ENCODE measurements at regions not wholly inside any gene's neighbourhood (a gene's known extent, or its start where the extent isn't known, plus 50 kb on each side); places are given as distances from the start of the nearest gene placed in this dataset.
A peak's percentile ranks its signal among the peaks of the same experiment; 100 is the strongest.

GRCh38 chr7:31284106-31284505 lies 56.4 kb downstream of the NEUROD6 start:
- DNase-seq (ENCODE audit: low spot score) = no peak
- no peak for FAIRE-seq

- DNase-seq (ENCODE audit: low spot score) (no peak), FAIRE-seq (peak; percentile 86)
Measured at GRCh38 chr7:31271641-31272405, 68.7 kb downstream of the NEUROD6 start.

GRCh38 chr7:31267486-31267885 lies 73.0 kb downstream of the NEUROD6 start:
- DNase-seq (ENCODE audit: low spot score) = no peak
- no peak for FAIRE-seq

- FAIRE-seq (peak; percentile 44), DNase-seq (ENCODE audit: low spot score) (no peak)
Measured at GRCh38 chr7:31263338-31263737, 77.2 kb downstream of the NEUROD6 start.

- FAIRE-seq (no peak), DNase-seq (ENCODE audit: low spot score) (no peak)
Measured at GRCh38 chr7:31261341-31261740, 79.2 kb downstream of the NEUROD6 start.

GRCh38 chr7:31260851-31261250 lies 79.7 kb downstream of the NEUROD6 start:
- no peak for FAIRE-seq
- no peak for DNase-seq (ENCODE audit: low spot score)

GRCh38 chr7:31258391-31258790 lies 82.1 kb downstream of the NEUROD6 start:
- FAIRE-seq = no peak

GRCh38 chr7:31256506-31256905 lies 84.0 kb downstream of the NEUROD6 start:
- no peak for DNase-seq (ENCODE audit: low spot score)
- no peak for FAIRE-seq

More at GRCh38 chr7:31258391-31258790, 82.1 kb downstream of the NEUROD6 start:
- DNase-seq (ENCODE audit: low spot score) = no peak

GRCh38 chr7:31254926-31255325 lies 85.6 kb downstream of the NEUROD6 start:
- FAIRE-seq (no peak), DNase-seq (ENCODE audit: low spot score) (no peak)

GRCh38 chr7:31253532-31253931 lies 87.0 kb downstream of the NEUROD6 start:
- DNase-seq (ENCODE audit: low spot score) (no peak), FAIRE-seq (peak; percentile 50)

- no peak for DNase-seq (ENCODE audit: low spot score)
- no peak for FAIRE-seq
Measured at GRCh38 chr7:31251441-31251840, 89.1 kb downstream of the NEUROD6 start.

GRCh38 chr7:31249671-31250070 lies 90.9 kb downstream of the NEUROD6 start:
- DNase-seq (ENCODE audit: low spot score) (no peak), FAIRE-seq (no peak)

GRCh38 chr7:31236868-31237267 lies 103.7 kb downstream of the NEUROD6 start:
- no peak for FAIRE-seq
- no peak for DNase-seq (ENCODE audit: low spot score)

- DNase-seq (ENCODE audit: low spot score) = no peak
- no peak for FAIRE-seq
Measured at GRCh38 chr7:31234836-31235605, 105.5 kb downstream of the NEUROD6 start.

- DNase-seq (ENCODE audit: low spot score) = no peak
- FAIRE-seq = no peak
Measured at GRCh38 chr7:31228957-31229356, 111.6 kb downstream of the NEUROD6 start.

GRCh38 chr7:31214751-31215150 lies 125.8 kb downstream of the NEUROD6 start:
- DNase-seq (ENCODE audit: low spot score) (no peak), FAIRE-seq (no peak)

GRCh38 chr7:31211281-31211680 lies 129.2 kb downstream of the NEUROD6 start:
- FAIRE-seq = no peak

GRCh38 chr7:31204071-31204470 lies 136.5 kb downstream of the NEUROD6 start:
- no peak for FAIRE-seq
- DNase-seq (ENCODE audit: low spot score) = no peak

More at GRCh38 chr7:31211281-31211680, 129.2 kb downstream of the NEUROD6 start:
- DNase-seq (ENCODE audit: low spot score) = no peak

GRCh38 chr7:31203551-31203950 lies 137.0 kb downstream of the NEUROD6 start:
- DNase-seq (ENCODE audit: low spot score) (no peak), FAIRE-seq (no peak)

GRCh38 chr7:31202801-31203200 lies 137.7 kb downstream of the NEUROD6 start:
- FAIRE-seq (no peak), DNase-seq (ENCODE audit: low spot score) (no peak)

GRCh38 chr7:31192986-31193385 lies 140.9 kb downstream of the ADCYAP1R1 start:
- FAIRE-seq (no peak), DNase-seq (ENCODE audit: low spot score) (peak; percentile 89)

GRCh38 chr7:31190906-31191305 lies 138.8 kb downstream of the ADCYAP1R1 start:
- DNase-seq (ENCODE audit: low spot score) (no peak), FAIRE-seq (no peak)

GRCh38 chr7:31186202-31186601 lies 134.1 kb downstream of the ADCYAP1R1 start:
- no peak for FAIRE-seq
- no peak for DNase-seq (ENCODE audit: low spot score)
